GM13977 (cell line): ENCODE measurements at regions not wholly inside any gene's neighbourhood (a gene's known extent, or its start where the extent isn't known, plus 50 kb on each side); places are given as distances from the start of the nearest gene placed in this dataset.

ENCODE experiments used
- DNase-seq: peaks from one replicate; pipeline ENCODE4 v3.0.0; 2012; ENCODE audit warnings: low spot score
- in situ Hi-C: fragments of 300-500 bp; cut with MboI; formaldehyde crosslinking; loops from one replicate; pipeline ENCODE4 v1.12.0; 2022; ENCODE audit warnings: low sequenced_read_pairs, low pct_unique_long_range_greater_than_20kb, mixed read lengths, inconsistent platforms; ENCODE audit not compliant: unreplicated experiment
- TF ChIP-seq, protein P1 (sequence below): IDR thresholded peaks from 2 replicates; pipeline ENCODE4 v1.5.1; 2012; ENCODE audit warnings: mild to moderate bottlenecking, control low read depth; ENCODE audit not compliant: insufficient read depth; ENCODE audit errors: extremely low read depth, missing control alignments

DNA sequence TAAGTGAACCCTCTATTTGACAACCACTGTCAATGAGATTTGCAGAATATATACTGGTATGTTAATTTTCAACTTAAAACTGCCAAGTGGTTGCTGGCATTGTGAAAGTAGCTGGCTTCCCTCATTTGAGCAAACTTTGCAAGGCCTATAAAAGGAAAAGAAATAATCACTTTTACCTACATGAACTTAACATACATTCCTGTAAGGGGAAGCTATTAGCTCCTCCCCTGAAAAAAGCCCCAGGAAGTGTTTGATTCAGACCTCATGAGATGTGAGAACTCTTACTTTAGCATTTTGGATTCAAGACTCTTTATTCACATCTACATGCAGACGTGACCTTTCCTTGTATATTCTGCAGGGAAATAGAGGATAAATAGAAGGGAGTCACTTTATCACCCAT, 175.6 kb downstream of the OTUD1 start:
- DNase-seq, result no peak
- TF ChIP-seq, protein P1, sequence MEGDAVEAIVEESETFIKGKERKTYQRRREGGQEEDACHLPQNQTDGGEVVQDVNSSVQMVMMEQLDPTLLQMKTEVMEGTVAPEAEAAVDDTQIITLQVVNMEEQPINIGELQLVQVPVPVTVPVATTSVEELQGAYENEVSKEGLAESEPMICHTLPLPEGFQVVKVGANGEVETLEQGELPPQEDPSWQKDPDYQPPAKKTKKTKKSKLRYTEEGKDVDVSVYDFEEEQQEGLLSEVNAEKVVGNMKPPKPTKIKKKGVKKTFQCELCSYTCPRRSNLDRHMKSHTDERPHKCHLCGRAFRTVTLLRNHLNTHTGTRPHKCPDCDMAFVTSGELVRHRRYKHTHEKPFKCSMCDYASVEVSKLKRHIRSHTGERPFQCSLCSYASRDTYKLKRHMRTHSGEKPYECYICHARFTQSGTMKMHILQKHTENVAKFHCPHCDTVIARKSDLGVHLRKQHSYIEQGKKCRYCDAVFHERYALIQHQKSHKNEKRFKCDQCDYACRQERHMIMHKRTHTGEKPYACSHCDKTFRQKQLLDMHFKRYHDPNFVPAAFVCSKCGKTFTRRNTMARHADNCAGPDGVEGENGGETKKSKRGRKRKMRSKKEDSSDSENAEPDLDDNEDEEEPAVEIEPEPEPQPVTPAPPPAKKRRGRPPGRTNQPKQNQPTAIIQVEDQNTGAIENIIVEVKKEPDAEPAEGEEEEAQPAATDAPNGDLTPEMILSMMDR, result no peak
- in situ Hi-C loops, result no loop called here

DNA sequence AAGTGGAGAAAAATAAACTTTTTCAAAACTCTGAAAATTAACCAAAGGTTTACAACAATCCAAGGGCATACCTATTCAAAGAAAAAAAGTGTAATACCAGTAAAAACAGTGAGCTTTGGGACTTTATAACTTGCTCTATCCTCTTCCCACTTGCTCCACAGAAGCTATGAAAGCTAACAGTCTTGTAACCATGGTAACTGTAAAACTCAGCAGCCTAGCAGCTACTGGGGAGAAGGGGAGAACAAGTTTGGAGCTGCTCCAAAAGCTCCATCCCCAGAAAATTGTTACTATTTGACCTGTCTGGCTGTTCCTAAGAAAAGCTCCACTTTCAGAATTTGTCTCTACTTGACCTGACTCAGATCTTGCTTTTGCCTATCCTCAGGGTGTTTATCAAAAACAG, 191.5 kb downstream of the OTUD1 start:
- DNase-seq, result no peak
- in situ Hi-C loops, result no loop called here
- TF ChIP-seq, protein P1, result no peak

DNA sequence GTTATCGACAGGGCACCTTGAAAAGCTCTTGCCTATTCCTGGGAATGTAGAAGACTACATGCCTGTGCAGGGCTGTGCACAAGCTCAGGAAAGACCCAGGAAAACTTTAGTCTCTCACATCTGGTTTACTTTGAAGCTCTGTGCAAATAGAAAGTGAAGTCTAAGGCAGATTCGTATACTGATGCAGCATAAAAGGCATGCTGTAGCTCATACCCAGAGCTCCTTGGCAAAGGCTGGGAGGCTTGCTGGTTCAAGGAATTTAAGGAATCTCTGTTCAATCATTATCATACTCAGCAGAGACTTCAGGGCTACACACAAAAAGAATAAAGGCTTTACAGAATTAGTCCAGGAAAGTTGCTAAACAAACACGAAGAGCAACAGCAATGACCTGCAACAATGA, 192.0 kb downstream of the OTUD1 start:
- TF ChIP-seq, protein P1, result no peak
- in situ Hi-C loops, result no loop called here
- no peak for DNase-seq

DNA sequence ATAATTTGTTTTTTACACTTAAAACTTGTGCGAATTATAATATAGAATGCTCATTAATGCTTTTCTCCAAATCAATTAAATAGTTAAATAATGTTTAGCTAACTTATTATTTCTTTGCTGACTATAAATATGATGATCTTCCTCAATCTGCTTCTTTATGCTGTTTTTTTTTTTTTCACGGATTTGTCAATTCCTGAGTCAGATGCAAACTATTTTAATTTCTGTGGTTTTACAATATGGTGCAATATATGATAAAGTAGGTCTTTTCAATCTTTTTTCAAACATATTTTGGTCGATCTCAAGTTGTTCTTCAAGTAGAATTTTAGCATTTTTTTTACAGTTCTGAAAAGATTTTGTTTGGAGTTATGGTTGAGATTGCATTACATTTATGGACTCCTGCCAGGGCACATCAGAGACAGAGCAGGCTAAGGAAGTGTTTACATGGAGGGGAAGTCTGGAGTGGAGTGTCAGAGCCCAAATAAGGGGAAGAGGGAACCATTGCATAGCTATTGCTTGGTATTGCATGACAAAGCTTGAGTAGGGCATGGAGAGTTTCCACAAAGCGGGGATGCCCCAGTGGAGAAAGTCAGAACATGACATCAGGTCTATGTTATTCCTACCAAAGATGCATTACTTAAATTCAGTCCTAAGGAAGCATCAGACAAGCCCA, 204.4 kb downstream of the OTUD1 start:
- DNase-seq, result no peak
- in situ Hi-C loops, result no loop called here

DNA sequence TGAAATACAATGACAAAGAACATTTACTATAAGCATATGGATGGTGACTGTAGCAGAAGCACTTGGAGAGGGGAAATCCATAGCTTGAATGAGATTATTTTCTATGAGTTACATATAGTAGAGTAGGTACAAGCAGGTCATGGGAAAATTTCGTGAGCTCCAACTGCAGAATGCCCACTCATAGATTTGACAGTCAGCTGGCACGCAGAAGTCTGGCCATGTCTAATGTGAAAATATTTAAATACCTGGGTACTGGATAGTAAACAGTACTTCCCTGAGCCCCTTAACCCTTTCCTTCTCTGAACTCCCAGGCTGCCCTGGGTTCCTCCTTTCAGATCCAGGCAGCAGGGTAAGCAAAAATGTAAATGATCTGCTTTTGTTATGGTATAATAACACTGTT, 209.7 kb downstream of the OTUD1 start:
- TF ChIP-seq, protein P1, result no peak
- DNase-seq, result no peak
- in situ Hi-C loops, result no loop called here

More for the DNA sequence above, 204.4 kb downstream of the OTUD1 start:
- TF ChIP-seq, protein P1, result no peak

DNA sequence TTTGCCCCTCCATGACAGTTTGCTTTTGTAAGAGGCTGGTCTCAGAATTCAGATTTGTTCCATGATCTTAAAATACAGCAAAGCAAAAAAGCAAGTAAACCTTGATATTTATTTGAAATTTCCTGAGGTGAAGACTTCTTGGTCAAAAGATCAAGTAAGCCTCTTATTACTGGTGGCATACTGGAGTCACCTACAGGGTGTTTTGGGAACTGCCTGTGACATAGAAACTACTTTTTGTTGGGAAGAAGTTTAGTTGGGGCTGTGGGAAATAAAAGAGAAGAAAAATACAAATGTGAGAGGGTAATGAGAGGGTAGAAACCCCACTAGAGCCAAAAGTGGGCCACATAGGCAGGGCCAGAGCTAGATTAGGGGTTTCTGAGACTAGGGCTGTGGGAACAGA, 217.9 kb downstream of the OTUD1 start:
- DNase-seq, result no peak
- TF ChIP-seq, protein P1, result no peak
- in situ Hi-C loops, result no loop called here
